HL-60 (cell line): ENCODE measurements at regions not wholly inside any gene's neighbourhood (a gene's known extent, or its start where the extent isn't known, plus 50 kb on each side); places are given as distances from the start of the nearest gene placed in this dataset.
"Not testable (repeated sequence)": the region's sequence is repeated elsewhere in the genome, so short reads cannot be mapped to it uniquely, and the experiment has no call there.

Source experiments
- DNase-seq, 2 experiments: peaks; one replicate each; pipeline ENCODE4 v3.0.0-alpha.2; 2010 to 2020; ENCODE audit warnings: low read depth in 1 of 2, low spot score in 1 of 2
- H3K27ac ChIP-seq: fragments of 250-450 bp; sonication (Bioruptor Pico); replicated peaks from 2 replicates; pipeline ENCODE4 v1.5.1; 2020; ENCODE audit warnings: mild to moderate bottlenecking, moderate library complexity
- H3K27me3 ChIP-seq: fragments of 250-450 bp; sonication (Bioruptor Pico); 2 replicates; pipeline ENCODE4 v1.5.1; 2021; ENCODE audit warnings: mild to moderate bottlenecking, moderate library complexity; ENCODE audit not compliant: insufficient read depth, poor library complexity, severe bottlenecking
- H3K4me3 ChIP-seq: replicated peaks from 2 replicates; pipeline ENCODE4 v1.5.1; 2011; ENCODE audit warnings: mild to moderate bottlenecking, control low read depth, low read length; ENCODE audit not compliant: insufficient read depth
- GABPA ChIP-seq: IDR thresholded peaks from 2 replicates; pipeline ENCODE4 v1.6.1; 2012; ENCODE audit warnings: low read depth
- POLR2AphosphoS5 ChIP-seq: IDR thresholded peaks from 2 replicates; pipeline ENCODE4 v1.6.1; 2012; ENCODE audit warnings: low read depth
- SPI1 ChIP-seq: IDR thresholded peaks from 2 replicates; pipeline ENCODE4 v1.6.1; 2012; ENCODE audit warnings: low read depth, mild to moderate bottlenecking, borderline replicate concordance
- TF ChIP-seq, protein P1 (sequence below): IDR thresholded peaks from one replicate; pipeline ENCODE4 v1.5.1; 2011; ENCODE audit warnings: low read length, control low read depth, inconsistent platforms; ENCODE audit not compliant: insufficient read depth
- TF ChIP-seq, protein P2 (sequence below): IDR thresholded peaks from 2 replicates; pipeline ENCODE4 v1.6.1; 2012; ENCODE audit warnings: low read depth; ENCODE audit not compliant: insufficient replicate concordance

DNA sequence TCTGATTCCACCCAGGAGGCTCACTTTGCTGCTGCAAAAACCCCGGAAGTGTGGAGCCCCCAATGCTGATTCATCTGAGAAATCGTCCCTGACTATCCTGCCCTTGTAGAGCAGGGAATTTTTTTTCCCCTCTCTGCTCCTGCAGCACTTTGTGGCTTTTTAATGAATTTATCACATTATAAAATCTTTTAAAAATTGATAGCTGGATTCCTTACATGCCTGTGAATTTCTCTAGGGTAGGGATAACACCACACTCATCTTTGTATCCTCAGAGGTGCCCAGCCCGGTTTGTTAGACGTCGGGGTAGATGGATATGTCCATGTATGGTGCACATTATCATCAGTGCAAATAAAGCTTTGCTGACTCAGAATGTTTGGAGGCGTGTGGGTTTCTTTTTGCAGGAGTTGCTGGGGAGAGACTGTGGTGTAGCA lies 185.7 kb downstream of the STK31 start:
- H3K4me3 ChIP-seq: no peak overlapping the region
- TF ChIP-seq, protein P1, sequence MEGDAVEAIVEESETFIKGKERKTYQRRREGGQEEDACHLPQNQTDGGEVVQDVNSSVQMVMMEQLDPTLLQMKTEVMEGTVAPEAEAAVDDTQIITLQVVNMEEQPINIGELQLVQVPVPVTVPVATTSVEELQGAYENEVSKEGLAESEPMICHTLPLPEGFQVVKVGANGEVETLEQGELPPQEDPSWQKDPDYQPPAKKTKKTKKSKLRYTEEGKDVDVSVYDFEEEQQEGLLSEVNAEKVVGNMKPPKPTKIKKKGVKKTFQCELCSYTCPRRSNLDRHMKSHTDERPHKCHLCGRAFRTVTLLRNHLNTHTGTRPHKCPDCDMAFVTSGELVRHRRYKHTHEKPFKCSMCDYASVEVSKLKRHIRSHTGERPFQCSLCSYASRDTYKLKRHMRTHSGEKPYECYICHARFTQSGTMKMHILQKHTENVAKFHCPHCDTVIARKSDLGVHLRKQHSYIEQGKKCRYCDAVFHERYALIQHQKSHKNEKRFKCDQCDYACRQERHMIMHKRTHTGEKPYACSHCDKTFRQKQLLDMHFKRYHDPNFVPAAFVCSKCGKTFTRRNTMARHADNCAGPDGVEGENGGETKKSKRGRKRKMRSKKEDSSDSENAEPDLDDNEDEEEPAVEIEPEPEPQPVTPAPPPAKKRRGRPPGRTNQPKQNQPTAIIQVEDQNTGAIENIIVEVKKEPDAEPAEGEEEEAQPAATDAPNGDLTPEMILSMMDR: no peak
- TF ChIP-seq SPI1 (no peak), GABPA (no peak), POLR2AphosphoS5 (no peak)
- TF ChIP-seq, protein P2, sequence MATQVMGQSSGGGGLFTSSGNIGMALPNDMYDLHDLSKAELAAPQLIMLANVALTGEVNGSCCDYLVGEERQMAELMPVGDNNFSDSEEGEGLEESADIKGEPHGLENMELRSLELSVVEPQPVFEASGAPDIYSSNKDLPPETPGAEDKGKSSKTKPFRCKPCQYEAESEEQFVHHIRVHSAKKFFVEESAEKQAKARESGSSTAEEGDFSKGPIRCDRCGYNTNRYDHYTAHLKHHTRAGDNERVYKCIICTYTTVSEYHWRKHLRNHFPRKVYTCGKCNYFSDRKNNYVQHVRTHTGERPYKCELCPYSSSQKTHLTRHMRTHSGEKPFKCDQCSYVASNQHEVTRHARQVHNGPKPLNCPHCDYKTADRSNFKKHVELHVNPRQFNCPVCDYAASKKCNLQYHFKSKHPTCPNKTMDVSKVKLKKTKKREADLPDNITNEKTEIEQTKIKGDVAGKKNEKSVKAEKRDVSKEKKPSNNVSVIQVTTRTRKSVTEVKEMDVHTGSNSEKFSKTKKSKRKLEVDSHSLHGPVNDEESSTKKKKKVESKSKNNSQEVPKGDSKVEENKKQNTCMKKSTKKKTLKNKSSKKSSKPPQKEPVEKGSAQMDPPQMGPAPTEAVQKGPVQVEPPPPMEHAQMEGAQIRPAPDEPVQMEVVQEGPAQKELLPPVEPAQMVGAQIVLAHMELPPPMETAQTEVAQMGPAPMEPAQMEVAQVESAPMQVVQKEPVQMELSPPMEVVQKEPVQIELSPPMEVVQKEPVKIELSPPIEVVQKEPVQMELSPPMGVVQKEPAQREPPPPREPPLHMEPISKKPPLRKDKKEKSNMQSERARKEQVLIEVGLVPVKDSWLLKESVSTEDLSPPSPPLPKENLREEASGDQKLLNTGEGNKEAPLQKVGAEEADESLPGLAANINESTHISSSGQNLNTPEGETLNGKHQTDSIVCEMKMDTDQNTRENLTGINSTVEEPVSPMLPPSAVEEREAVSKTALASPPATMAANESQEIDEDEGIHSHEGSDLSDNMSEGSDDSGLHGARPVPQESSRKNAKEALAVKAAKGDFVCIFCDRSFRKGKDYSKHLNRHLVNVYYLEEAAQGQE: no peak
- H3K27ac ChIP-seq: no peak overlapping the region
- H3K27me3 ChIP-seq: peaks cover 8% of the 10 kb centered on the region
- DNase-seq: no peak

DNA sequence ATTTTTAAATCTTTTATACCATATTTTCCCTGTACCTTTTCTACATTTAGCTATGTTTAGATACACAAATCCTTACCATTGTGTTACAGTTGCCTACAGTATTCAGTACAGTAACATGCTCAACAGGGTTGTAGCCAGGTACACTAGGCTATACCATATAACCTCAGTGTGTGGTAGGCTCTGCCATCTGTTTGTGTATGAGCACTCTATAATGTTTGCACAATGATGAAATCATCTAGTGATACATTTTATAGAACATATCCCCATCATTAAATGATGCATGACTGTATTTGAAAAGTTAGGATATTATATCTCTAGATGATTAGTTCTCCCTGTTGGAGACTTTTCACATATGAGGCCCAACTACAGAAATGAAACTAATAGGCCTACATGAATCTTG lies 188.6 kb downstream of the STK31 start:
- TF ChIP-seq SPI1 (no peak), GABPA (no peak)
- H3K27ac ChIP-seq: no peak overlapping the region
- peaks cover 5% of the 10 kb centered on the region for H3K27me3 ChIP-seq
- no peak overlapping the region for H3K4me3 ChIP-seq
- DNase-seq: no peak

DNA sequence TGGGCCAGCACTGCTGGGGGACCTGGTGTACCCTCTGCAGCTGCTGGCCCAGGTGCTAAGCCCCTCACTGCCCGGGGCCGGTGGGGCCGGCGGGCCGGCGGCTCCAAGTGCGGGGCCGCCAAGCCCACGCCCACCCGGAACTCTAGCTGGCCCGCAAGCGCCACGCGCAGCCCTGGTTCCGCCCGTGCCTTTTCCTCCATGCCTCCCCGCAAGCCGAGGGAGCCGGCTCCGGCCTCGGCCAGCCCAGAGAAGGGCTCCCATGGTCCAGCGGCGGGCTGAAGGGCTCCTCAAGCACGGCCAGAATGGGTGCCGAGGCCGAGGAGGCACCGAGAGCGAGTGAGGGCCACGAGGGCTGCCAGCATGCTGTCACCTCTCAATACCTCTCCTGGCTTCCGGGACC lies 194.9 kb downstream of the STK31 start:
- not testable (repeated sequence) for H3K4me3 ChIP-seq, H3K27ac ChIP-seq, H3K27me3 ChIP-seq, DNase-seq

DNA sequence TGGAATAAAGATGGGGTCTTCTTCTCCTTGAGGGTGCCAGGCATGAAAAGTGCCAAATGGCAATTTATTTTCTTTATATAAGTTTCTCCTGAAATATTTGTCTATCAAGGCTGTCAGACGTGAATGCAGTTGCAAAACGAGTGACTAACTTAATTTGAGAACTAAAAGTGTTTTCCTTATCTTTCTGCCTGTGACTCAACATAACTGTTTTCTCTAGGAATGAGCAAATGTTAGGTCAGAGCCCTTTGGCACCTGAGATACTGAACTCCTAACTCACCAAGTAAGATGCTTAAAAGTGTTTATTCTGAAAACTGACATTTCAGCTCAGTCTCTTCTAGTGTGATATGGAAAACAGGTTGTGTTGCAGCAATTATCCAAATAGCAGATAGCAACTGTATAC lies 197.0 kb downstream of the STK31 start:
- Histone ChIP-seq H3K27me3 (no peaks in the 10 kb centered on the region), H3K4me3 (no peak overlapping the region), H3K27ac (no peak overlapping the region)
- no peak for DNase-seq
- TF ChIP-seq, protein P1: no peak
- TF ChIP-seq GABPA (no peak), POLR2AphosphoS5 (no peak), SPI1 (no peak)
- TF ChIP-seq, protein P2: no peak

DNA sequence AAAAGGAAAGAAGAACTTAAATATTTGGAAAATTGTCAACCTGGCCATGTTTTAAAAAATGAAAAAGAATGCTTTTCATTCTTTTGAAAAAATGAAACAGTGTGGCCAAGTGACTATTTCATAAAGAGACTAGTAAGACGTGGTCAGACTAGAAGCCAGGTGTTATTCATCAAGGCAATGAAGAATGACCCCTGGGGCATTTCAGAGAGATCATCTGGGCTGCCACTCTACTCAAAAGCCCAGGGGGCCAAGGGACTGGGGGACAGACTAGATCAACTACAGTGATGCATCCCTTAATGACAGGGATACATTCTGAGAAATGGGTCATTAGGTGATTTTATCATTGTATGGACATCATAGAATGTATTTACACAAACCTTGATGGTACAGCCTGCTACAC lies 199.4 kb downstream of the STK31 start:
- TF ChIP-seq GABPA (no peak), SPI1 (no peak), POLR2AphosphoS5 (no peak)
- TF ChIP-seq, protein P1: no peak
- TF ChIP-seq, protein P2: no peak

More for the DNA sequence above, 199.4 kb downstream of the STK31 start:
- Histone ChIP-seq H3K4me3 (no peak overlapping the region), H3K27ac (no peak overlapping the region), H3K27me3 (no peaks in the 10 kb centered on the region)
- no peak for DNase-seq
